BLaER1 (cell line): ENCODE measurements at regions not wholly inside any gene's neighbourhood (a gene's known extent, or its start where the extent isn't known, plus 50 kb on each side); places are given as distances from the start of the nearest gene placed in this dataset.
A peak's percentile ranks its signal among the peaks of the same experiment; 100 is the strongest.
"Not testable (repeated sequence)": the region's sequence is repeated elsewhere in the genome, so short reads cannot be mapped to it uniquely, and the experiment has no call there.

Experiments
- H3K27ac ChIP-seq: shearing (Covaris generic); formaldehyde crosslinking; 2 replicates; pipeline ENCODE4 v1.8.1; 2022
- H3K27me3 ChIP-seq: shearing (Covaris generic); formaldehyde crosslinking; 2 replicates; pipeline ENCODE4 v1.8.1; 2022
- H3K36me3 ChIP-seq: shearing (Covaris generic); formaldehyde crosslinking; 2 replicates; pipeline ENCODE4 v1.8.1; 2022
- H3K4me1 ChIP-seq: shearing (Covaris generic); formaldehyde crosslinking; 2 replicates; pipeline ENCODE4 v1.8.1; 2022
- H3K4me2 ChIP-seq: shearing (Covaris generic); formaldehyde crosslinking; 2 replicates; pipeline ENCODE4 v1.8.1; 2022
- H3K4me3 ChIP-seq: shearing (Covaris generic); formaldehyde crosslinking; 2 replicates; pipeline ENCODE4 v1.8.1; 2022
- H3K9ac ChIP-seq: shearing (Covaris generic); formaldehyde crosslinking; 2 replicates; pipeline ENCODE4 v1.8.1; 2022
- H3K9me3 ChIP-seq: shearing (Covaris generic); formaldehyde crosslinking; 2 replicates; pipeline ENCODE4 v1.8.1; 2022
- H4K20me1 ChIP-seq: shearing (Covaris generic); formaldehyde crosslinking; 2 replicates; pipeline ENCODE4 v1.8.1; 2022
- Cebpa-rat ChIP-seq: shearing (Covaris generic); IDR thresholded peaks from 2 replicates; pipeline ENCODE4 v1.8.1; 2022

DNA sequence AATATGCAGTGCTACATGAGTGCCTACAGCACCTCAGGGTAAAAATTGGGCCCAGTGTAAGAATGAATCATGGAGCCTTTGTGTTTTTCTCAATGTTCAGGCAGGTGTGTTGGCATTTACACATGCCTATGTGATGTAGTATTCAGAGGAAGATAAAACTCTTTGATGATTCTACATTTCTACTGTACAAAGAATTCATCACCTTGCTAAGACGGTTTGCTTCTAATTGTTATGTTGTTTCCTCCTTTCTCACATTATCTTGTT, 867.3 kb downstream of the TTLL7 start:
- Histone ChIP-seq H3K9me3 (no peaks in the 10 kb centered on the region), H3K36me3 (no peaks in the 10 kb centered on the region), H3K9ac (no peak overlapping the region), H3K27ac (no peak overlapping the region), H3K4me2 (no peak overlapping the region), H3K27me3 (no peaks in the 10 kb centered on the region), H3K4me3 (no peak overlapping the region), H3K4me1 (no peaks in the 10 kb centered on the region), H4K20me1 (no peaks in the 10 kb centered on the region)
- no peak for TF ChIP-seq Cebpa-rat

DNA sequence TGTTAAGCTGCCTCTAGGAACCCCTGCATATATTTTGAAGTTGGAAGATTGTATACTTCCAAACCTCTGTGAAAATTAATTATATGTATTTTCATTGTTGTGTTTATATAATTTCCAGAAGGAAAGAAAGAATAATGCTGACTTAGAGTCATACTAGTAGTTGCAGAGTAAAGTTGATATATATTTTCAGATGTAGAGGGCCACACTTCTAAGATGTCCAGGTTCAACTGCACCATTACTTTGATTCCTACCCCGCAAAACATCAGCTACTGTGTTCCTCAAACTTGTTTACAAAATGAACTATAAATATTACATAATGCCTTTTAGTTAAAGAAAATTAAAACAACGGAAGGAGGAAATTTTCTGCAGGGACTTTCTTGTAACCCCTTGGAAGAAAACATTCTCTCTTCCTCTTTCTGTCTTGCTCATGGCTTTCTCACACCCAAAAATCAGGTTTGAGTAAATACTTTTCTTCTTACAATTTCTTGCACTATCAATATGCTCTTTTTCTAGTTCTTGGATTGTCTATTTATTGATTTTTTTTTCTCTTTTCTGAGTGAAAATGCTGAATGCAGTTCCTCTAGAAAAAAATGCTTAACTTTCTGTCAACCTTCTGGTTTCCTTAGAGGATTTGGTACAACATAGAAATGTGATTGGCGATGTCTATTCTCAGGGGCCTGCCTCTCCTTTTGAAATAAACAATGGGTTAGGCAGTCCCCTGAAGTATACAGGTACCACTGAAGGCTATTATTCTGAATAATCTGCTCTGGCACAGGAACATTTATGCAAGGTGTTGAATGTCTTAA, 867.8 kb downstream of the TTLL7 start:
- no peaks in the 10 kb centered on the region for H3K4me1 ChIP-seq
- H3K4me2 ChIP-seq: no peak overlapping the region
- TF ChIP-seq Cebpa-rat: no peak
- H3K4me3 ChIP-seq: no peak overlapping the region
- H3K9me3 ChIP-seq: no peaks in the 10 kb centered on the region
- H4K20me1 ChIP-seq: no peaks in the 10 kb centered on the region
- no peaks in the 10 kb centered on the region for H3K27me3 ChIP-seq
- H3K36me3 ChIP-seq: no peaks in the 10 kb centered on the region
- H3K27ac ChIP-seq: no peak overlapping the region
- H3K9ac ChIP-seq: no peak overlapping the region

DNA sequence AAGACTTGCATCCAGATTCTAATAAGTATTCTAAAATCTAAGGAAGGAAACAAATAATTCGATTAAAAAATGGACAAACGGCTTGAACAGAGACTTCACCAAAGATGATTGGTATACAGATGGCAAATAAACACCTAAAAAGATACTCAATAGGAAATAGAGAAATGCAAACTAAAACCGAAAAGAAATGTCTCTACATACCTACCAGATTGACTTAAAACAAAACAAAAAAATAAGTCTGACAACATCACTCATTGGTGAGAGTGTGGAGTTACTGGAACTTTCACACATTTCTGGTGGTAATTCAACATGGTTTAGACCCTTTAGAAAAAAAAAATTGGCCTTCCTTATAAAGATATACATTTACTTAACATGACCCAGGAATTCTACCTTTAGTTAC, 869.8 kb downstream of the TTLL7 start:
- no peak for TF ChIP-seq Cebpa-rat
- Histone ChIP-seq H4K20me1 (no peaks in the 10 kb centered on the region), H3K4me1 (no peaks in the 10 kb centered on the region), H3K4me2 (no peak overlapping the region), H3K36me3 (no peaks in the 10 kb centered on the region), H3K4me3 (no peak overlapping the region), H3K27me3 (no peaks in the 10 kb centered on the region), H3K27ac (no peak overlapping the region), H3K9me3 (no peaks in the 10 kb centered on the region), H3K9ac (no peak overlapping the region)

DNA sequence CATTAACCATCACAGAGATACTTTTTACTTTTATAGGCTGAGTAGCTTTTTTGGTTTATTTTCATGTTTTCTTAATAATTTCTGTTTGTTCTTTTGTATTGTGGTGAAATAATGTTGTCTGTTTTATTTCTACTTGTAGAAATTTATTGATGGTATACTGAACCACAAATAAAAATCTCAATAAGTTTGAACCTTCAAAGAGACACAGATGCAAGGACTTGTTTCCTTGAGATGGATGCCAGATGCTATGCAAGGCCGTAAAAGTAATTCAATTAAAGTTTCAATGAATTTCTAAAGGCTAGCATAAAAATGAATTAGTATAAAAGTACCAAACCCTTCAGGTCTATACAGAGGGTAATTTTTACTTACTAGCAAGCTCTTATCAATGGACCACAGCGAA, 873.5 kb downstream of the TTLL7 start:
- Histone ChIP-seq H3K36me3 (no peaks in the 10 kb centered on the region), H3K9me3 (no peaks in the 10 kb centered on the region), H3K4me1 (no peaks in the 10 kb centered on the region), H3K27ac (no peak overlapping the region), H4K20me1 (no peaks in the 10 kb centered on the region), H3K4me2 (no peak overlapping the region), H3K4me3 (no peak overlapping the region), H3K27me3 (no peaks in the 10 kb centered on the region), H3K9ac (no peak overlapping the region)
- no peak for TF ChIP-seq Cebpa-rat

DNA sequence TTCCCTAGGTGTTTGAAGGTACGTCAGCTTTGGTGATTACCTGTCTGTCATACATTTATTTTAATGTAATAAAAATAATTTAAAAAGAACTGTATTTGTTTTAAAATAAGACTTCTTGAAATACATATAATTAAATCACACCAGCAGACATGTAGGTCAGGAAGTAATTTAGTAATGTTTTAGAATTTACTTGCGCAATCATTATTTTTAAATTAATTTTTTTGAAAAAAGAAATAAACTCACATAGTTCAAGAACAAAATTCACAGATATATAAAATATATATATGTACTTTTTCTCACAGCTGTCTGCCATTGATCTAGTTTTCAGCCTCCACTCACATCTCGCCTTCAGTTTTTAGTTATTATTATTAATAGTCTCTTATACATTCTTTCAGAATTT, 875.9 kb downstream of the TTLL7 start:
- no peak for TF ChIP-seq Cebpa-rat
- no peaks in the 10 kb centered on the region for H3K27me3 ChIP-seq
- no peaks in the 10 kb centered on the region for H4K20me1 ChIP-seq
- H3K9ac ChIP-seq: no peak overlapping the region
- H3K4me2 ChIP-seq: no peak overlapping the region
- no peak overlapping the region for H3K4me3 ChIP-seq
- no peaks in the 10 kb centered on the region for H3K4me1 ChIP-seq
- no peak overlapping the region for H3K27ac ChIP-seq
- no peaks in the 10 kb centered on the region for H3K36me3 ChIP-seq
- H3K9me3 ChIP-seq: no peaks in the 10 kb centered on the region

DNA sequence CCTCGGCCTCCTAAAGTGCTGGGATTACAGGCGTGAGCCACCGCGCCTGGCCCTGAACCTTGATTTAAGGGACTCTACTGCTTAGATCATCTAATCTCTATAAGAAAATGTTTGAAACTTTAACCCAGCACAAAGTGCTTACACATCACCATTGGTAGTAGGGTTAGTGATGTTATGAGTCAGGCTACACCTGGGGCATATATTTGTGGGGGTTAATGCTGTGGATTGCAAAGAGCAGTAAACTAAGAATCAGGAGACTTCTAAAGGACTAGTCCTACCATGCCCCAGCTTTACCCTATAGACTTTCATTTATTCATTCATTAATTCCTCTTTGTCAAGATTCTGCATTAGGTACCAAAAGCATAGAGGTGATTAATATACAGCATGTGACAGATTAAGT, 880.5 kb downstream of the TTLL7 start:
- H3K9ac ChIP-seq: no peak overlapping the region
- H3K9me3 ChIP-seq: no peaks in the 10 kb centered on the region
- no peak for TF ChIP-seq Cebpa-rat
- H3K27ac ChIP-seq: no peak overlapping the region
- no peaks in the 10 kb centered on the region for H3K36me3 ChIP-seq
- no peaks in the 10 kb centered on the region for H4K20me1 ChIP-seq
- H3K4me2 ChIP-seq: no peak overlapping the region
- H3K4me3 ChIP-seq: no peak overlapping the region
- no peaks in the 10 kb centered on the region for H3K27me3 ChIP-seq
- no peaks in the 10 kb centered on the region for H3K4me1 ChIP-seq

DNA sequence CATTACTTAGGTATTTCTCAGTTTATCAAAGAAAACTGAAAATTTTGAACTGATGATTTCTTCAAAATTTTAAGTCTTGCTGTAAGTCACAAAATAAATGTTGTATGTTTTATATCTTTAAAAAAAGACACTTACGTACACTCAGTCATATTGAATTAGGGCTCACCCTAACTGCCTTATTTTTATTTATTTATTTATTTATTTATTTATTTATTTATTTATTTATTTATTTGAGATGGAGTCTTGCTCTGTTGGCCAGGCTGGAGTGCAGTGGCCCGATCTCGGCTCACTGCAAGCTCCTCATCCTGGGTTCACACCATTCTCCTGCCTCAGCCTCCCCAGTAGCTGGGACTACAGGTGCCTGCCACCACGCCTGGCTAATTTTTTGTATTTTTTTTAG, 881.9 kb downstream of the TTLL7 start:
- not testable (repeated sequence) for H3K4me3 ChIP-seq, H3K27me3 ChIP-seq, H3K27ac ChIP-seq, H4K20me1 ChIP-seq, H3K4me2 ChIP-seq, H3K9me3 ChIP-seq, H3K9ac ChIP-seq, H3K36me3 ChIP-seq, H3K4me1 ChIP-seq

DNA sequence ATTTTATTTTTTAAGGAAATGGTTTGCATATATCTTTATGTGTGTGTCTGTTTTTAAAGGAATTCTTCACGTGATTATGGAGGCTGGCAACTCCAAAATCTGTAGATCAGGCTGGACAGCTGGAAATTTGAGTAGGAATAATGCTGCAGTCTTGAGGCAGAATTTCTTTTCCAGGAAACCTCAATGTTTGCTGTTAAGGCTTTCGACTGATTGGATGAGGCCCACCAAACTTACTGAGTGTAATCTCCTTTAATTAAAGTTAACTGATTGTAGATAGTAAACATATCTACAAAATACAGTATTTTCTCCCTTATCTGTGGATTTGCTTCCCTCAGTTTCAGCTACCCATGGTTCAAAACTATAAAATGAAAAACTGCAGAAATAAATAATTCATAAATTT, 883.1 kb downstream of the TTLL7 start:
- TF ChIP-seq Cebpa-rat: no peak
- Histone ChIP-seq H3K27ac (no peak overlapping the region), H3K4me1 (no peaks in the 10 kb centered on the region), H3K4me3 (no peak overlapping the region), H4K20me1 (no peaks in the 10 kb centered on the region), H3K9me3 (no peaks in the 10 kb centered on the region), H3K36me3 (no peaks in the 10 kb centered on the region), H3K27me3 (no peaks in the 10 kb centered on the region), H3K4me2 (no peak overlapping the region), H3K9ac (no peak overlapping the region)

DNA sequence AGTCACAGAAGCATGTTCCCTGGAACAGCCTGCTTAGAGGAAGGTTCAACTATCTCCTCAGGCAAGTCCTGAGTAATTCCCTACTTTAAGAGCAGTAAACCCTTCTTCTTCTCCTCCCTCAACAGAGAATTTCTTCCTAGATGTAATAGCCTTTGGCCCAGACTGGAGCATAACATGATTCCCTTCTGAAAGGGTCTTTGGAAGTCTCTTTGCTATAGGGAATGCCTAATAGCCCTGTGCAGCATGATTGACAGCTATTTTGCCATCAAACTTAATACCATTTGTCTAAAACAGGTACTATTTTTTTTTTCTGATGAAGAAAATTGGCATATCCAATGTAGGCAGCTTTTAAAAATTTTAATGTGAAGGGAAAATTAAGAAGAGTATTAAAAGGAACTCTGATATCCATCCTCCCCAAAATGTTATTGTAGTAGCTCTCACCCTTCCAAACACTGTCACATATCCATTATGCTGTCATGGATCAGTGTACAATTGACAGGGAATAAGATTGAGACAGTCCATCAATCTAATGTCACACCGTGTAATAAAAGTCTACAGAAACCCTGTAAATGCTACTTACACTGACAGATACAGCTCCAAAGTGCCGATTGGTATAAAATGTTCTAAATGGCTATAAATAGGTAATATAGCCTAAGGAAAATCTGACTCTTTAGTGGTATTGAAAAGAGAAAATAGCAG, 884.6 kb downstream of the TTLL7 start:
- H3K9ac ChIP-seq: no peak overlapping the region
- TF ChIP-seq Cebpa-rat: no peak
- H3K9me3 ChIP-seq: no peaks in the 10 kb centered on the region
- no peak overlapping the region for H3K4me3 ChIP-seq
- no peak overlapping the region for H3K27ac ChIP-seq
- 0 out of 2 replicates have a peak overlapping the region, but pooled peaks have one; percentile 8 for H3K4me2 ChIP-seq
- no peaks in the 10 kb centered on the region for H3K27me3 ChIP-seq
- H3K36me3 ChIP-seq: no peaks in the 10 kb centered on the region
- H4K20me1 ChIP-seq: no peaks in the 10 kb centered on the region
- no peaks in the 10 kb centered on the region for H3K4me1 ChIP-seq

DNA sequence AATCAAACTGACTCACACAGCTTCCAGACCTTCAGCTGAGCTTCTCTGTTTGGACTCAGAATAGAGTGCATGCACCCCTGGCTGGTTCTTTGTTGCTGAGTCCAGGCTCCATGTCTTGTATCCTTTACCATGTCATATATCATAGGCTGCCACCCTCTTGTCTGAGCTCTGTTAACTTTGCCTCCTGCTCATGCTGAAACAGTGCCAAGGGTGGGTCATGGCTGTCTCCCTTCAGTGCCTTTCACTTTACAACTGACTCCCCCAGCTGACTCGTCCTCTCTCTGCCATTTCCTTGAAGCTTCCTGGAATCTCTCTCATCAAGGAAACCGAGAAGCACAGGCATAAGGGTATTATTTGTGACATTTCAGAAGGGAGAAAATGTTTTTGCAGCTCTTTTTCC, 885.3 kb downstream of the TTLL7 start:
- Histone ChIP-seq H3K4me1 (no peaks in the 10 kb centered on the region), H3K27ac (no peak overlapping the region), H4K20me1 (no peaks in the 10 kb centered on the region), H3K27me3 (no peaks in the 10 kb centered on the region), H3K4me2 (0 out of 2 replicates have a peak overlapping the region, but pooled peaks have one; percentile 8), H3K9ac (no peak overlapping the region), H3K9me3 (no peaks in the 10 kb centered on the region), H3K36me3 (no peaks in the 10 kb centered on the region), H3K4me3 (no peak overlapping the region)
- no peak for TF ChIP-seq Cebpa-rat
